HG03469 (cell line): ENCODE measurements at regions not wholly inside any gene's neighbourhood (a gene's known extent, or its start where the extent isn't known, plus 50 kb on each side); places are given as distances from the start of the nearest gene placed in this dataset.

Experiments used
- ATAC-seq: cut with Tn5 transposase; IDR thresholded peaks from one replicate; pipeline ENCODE4 v1.9.1; 2021; ENCODE audit warnings: mild to moderate bottlenecking, moderate library complexity, moderate number of reproducible peaks; ENCODE audit not compliant: unreplicated experiment

- ATAC-seq: no peak
These were observed 164.7 kb downstream of the LTN1 start for GRCh38 chr21:28828021-28828420.

- no peak for ATAC-seq
These were observed 165.3 kb downstream of the LTN1 start for GRCh38 chr21:28827422-28827821.

GRCh38 chr21:28826569-28826968 is 166.1 kb downstream of the LTN1 start:
- no peak for ATAC-seq

DNA sequence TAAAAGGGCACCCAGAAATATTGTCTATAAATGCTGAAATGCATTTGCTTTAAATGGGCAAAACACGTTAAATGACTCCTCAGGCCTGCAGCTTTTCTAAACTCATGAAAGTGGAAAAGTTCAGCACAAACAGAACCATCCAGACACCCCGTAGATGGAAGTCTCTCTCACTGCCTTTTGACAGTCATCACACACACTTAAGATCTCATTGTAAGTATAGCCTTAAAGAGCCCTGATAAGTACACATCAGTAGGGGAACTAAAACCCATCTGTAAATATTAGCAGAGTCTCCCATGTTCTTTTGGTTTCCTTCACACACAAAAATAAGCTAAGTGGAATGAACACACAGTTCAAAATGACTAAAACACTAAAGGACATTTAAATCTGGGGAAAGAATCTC is 166.7 kb downstream of the LTN1 start:
- no peak for ATAC-seq

DNA sequence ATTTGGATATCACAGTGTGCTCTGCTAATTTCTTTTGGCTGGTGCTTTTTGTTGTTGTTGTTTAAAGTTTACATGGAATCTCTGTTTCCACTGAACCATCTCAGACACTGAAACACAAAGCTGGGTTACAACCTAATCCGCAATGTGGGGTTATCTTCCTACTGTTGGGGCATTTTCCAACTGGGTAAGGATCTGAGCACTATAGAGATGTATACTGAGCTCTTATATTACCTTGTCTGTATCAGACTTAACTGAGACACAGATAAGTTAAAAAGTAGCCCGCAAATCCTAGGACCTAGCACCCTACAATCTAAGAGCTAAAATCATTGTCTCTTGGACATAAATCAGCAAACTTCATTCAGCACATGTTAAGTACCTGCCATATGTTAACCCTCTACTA is 169.2 kb downstream of the LTN1 start:
- no peak for ATAC-seq

GRCh38 chr21:28822486-28823335 is 170.0 kb downstream of the LTN1 start:
- no peak for ATAC-seq

GRCh38 chr21:28822123-28822399 is 170.6 kb downstream of the LTN1 start:
- ATAC-seq: no peak

- ATAC-seq: no peak
These were observed 171.2 kb downstream of the LTN1 start for GRCh38 chr21:28821276-28822122.

GRCh38 chr21:28818663-28819278 is 173.9 kb downstream of the LTN1 start:
- no peak for ATAC-seq

DNA sequence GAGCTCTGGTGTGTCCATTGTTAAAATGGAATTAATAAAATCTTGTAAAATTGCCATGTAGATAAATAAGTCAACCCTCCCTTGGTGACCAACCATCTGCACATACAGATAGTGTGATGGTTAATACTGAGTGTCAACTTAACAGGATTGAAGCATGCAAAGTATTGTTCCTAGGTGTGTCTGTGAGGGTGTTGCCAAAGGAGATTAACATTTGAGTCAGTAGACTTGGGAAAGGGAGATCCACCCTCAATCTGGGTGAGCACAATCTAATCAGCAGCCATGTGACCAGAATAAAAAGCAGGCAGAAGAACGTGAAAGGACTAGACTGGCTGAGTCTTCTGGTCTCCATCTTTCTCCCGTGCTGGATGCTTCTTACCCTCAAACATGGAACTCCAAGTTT is 174.8 kb downstream of the LTN1 start:
- no peak for ATAC-seq

- no peak for ATAC-seq
These were observed 180.8 kb downstream of the LTN1 start for GRCh38 chr21:28811860-28812259.

GRCh38 chr21:28810826-28811524 is 181.7 kb downstream of the LTN1 start:
- no peak for ATAC-seq

GRCh38 chr21:28805885-28806284 is 186.8 kb downstream of the LTN1 start:
- ATAC-seq: no peak

GRCh38 chr21:28804089-28804670 is 188.5 kb downstream of the LTN1 start:
- ATAC-seq: no peak

DNA sequence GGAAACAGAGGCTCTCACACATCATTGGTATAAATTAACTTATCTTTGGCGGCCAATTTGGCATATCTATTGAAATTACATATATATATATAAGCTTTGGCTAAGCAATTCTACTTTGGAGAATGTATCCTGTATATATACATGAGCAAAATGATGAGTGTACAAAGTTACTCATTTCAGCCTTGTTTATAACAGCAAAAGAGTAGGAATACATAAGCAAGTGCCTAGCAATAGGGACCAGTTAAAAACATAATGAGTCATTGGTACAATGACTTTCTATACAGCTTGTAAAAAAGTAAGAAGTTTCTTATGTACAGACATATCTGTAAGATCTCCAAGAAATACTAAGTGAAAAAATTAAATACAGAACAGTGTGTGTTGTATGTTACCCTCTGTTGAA is 190.8 kb downstream of the LTN1 start:
- no peak for ATAC-seq

GRCh38 chr21:28799926-28800325 is 192.8 kb downstream of the LTN1 start:
- no peak for ATAC-seq

DNA sequence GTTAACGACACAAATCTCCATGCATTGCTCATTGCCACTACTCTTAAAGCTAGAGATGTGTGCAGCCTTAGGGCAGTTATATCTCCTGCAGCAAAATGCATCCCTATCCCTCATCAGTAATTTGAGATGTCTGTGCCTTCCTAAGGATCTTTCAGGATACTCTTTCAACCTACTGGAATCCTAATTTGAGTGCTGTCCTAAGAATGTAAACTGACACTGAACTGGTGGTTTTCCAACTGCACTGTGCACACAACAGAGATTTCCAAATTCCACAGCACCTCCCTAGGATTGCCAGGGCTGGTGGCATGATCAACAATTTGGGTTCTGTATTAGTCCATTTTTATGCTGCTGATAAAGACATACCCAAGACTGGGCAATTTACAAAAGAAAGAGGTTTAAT is 193.9 kb downstream of the LTN1 start:
- no peak for ATAC-seq

- no peak for ATAC-seq
These were observed 197.4 kb downstream of the LTN1 start for GRCh38 chr21:28795251-28795650.

- no peak for ATAC-seq
These were observed 198.3 kb downstream of the LTN1 start for GRCh38 chr21:28794371-28794851.

DNA sequence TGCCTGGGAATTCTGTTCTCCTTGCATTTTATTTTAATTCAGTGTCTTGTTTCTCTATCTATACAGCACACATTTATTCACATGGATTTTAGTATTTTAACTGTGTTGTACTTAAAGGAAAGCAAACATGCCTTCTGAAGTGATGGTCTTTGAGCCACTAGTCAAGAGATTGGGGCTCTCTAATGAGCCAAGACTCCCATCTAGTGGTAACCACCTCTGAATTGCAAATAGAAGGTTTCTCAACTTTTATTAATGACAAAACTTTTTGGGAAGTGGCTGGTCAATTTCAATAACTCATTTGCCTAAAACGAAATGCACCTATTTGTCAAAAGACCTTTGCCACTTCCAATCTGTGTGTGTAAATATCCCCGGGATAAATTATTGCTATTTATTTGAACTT is 199.6 kb downstream of the LTN1 start:
- ATAC-seq: no peak
